NOMO-1 treated with DMSO at 0.1 percent for 48 hours (cell line): ENCODE measurements at regions not wholly inside any gene's neighbourhood (a gene's known extent, or its start where the extent isn't known, plus 50 kb on each side); places are given as distances from the start of the nearest gene placed in this dataset.
"Not testable (repeated sequence)": the region's sequence is repeated elsewhere in the genome, so short reads cannot be mapped to it uniquely, and the experiment has no call there.

ENCODE experiments used
- DNase-seq: peaks from one replicate; lab custom pipeline; 2025; ENCODE audit not compliant: unreplicated experiment; lab: John Stamatoyannopoulos, UW

GRCh38 chr13:104567114-104567513, 1500.9 kb upstream of the SLC10A2 start:
- DNase-seq, result no peak

DNA sequence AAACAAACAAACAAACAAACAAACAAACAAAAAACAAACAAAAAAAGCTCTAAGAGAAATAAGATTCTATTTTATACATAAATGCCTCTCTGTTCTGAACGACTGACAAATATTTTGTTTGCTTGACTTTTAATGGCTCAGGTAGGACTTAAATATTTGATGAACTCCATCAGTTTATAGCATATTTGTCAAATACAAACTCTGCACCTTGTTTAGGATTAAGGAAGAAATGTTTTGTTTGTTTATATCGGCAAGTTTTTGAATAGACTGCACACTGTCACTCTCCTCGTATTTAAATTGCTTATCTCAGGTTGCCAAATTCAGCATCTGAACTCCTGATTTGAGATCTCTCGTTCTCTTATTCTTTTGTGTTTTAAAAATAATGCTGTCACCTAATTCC, 1499.7 kb upstream of the SLC10A2 start:
- DNase-seq, result no peak

- DNase-seq, result no peak
Observed at GRCh38 chr13:104553896-104554295, 1487.7 kb upstream of the SLC10A2 start.

DNA sequence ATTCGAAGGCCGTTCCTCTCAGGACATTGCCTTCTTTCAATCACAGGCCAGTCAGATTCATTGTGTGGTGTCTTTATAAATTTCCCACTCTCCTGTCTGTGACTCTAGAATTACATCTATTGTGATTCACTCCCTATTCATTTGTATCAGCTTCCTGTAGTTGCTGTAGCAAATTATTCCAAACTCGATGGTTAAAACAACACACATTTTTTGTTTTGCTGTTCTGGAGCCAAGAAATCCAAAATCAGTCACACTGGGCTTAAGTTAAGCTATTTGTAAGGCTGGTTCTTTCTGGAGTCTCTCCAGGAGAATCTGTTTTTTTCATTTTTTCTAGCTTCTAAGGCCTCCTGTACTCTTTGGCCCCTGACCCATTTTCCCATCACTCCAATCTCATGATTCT, 1487.0 kb upstream of the SLC10A2 start:
- no peak for DNase-seq

DNA sequence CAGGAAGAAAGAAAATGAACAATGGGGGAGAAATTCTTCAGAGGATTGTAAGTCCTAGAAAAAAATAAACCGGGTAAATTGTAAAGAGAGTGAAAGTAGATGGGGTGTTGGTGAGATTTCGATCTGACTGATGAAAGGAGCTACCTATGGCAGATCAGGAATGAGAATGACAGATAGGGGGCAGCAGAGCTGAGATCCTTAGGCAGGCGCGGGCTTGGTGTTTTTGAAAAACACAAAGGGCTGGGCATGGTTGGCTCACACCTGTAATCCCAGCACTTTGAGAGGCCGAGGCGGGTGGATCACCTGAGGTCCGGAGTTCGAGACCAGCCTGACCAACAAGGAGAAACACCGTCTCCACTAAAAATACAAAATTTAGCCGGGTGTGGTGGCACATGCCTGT, 1468.6 kb upstream of the SLC10A2 start:
- no peak for DNase-seq

DNA sequence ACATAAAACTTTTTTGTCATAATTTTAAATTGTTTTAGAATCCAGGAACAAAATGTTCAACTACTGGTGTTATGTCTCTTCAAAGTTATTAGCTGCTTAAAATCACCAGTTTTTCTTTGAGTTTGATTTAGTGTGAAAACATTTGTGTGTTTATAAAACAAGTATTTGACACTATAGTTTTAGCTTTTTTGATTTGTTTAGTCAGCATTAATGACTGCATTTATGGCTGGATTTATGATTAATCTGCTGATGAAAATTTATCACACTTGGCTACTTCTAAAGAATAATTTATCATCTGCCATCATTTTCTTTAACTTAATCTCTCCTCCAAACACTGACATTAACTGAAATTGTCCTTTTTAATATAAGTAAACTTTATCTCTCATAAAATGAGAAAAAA, 1465.9 kb upstream of the SLC10A2 start:
- DNase-seq, result no peak

DNA sequence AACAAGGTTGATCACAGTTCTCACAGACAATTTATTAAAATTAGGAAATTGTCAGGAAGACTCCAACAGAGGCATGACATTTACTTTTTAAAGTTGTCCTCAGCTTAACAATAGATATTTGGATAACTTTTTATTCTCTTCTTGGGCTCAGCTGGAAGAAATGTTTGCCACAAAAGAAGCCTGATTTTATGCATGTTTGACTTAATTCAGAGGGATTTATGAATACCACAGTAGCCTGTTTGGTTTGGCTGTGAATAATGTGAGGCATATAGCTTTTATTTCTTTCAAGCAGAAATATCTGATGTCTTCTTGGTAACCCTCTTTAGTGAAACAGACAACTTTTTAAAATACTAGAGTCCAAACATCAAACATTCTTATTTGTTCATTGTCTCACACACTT, 1464.5 kb upstream of the SLC10A2 start:
- no peak for DNase-seq

- DNase-seq, result no peak
Observed at GRCh38 chr13:104526561-104526960, 1460.3 kb upstream of the SLC10A2 start.

GRCh38 chr13:104525467-104525866, 1459.2 kb upstream of the SLC10A2 start:
- no peak for DNase-seq

- DNase-seq, result no peak
Observed at GRCh38 chr13:104522235-104523072, 1456.2 kb upstream of the SLC10A2 start.

- no peak for DNase-seq
Observed at GRCh38 chr13:104510422-104510821, 1444.2 kb upstream of the SLC10A2 start.

DNA sequence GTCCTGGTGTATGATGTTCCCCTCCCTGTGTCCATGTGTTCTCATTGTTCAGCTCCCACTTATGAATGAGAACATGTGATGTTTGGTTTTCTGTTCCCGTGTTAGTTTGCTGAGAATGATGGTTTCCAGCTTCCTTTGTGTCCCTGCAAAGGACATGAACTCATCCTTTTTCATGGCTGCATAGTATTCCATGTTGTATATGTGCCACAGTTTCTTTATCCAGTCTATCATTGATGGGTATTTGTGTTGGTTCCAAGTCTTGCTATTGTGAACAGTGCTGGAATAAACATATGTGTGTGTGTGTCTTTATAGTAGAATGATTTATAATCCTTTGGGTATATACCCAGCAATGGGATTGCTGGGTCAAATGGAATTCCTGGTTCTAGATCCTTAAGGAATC, 1427.3 kb upstream of the SLC10A2 start:
- not testable (repeated sequence) for DNase-seq

GRCh38 chr13:104491916-104492315, 1425.7 kb upstream of the SLC10A2 start:
- no peak for DNase-seq

DNA sequence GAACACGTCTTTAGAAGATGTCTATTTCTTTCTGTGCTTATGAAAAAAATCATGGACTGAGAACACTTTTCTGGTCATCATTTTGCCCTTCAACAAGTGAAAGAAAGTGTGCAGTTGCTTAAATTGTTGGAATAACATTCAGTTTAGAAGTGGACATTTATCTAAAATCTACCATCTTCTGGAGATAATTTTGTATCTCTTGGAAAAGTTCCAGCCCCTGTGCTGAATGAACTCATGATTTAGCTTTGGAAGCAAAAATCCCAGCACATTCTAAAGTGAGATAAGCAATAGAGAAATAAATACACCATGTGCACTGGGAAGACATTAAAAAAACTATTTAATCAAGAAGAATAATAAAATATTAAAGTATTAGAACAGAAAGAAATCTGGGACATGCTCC, 1420.8 kb upstream of the SLC10A2 start:
- DNase-seq, result no peak

- DNase-seq, result no peak
Observed at GRCh38 chr13:104485571-104485970, 1419.4 kb upstream of the SLC10A2 start.

- DNase-seq, result no peak
Observed at GRCh38 chr13:104483631-104484030, 1417.4 kb upstream of the SLC10A2 start.

DNA sequence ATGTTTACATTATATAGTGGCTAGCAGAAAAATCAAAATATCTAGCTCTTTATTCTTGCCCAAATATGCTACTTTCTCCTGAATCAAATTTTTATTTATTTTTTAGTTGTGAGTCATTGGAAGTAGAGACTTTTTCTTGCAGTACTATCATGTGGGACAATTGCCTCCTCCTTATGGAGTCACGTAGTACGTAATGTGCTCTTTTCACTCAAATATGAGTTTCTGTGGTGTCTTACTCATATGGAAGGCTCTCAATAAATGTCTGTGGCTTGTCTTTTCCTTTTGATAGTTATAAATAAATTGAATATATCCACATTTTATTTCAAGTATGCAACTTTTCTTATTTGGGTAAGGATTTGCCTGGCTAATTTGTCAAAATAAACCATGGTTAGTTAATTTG, 1411.0 kb upstream of the SLC10A2 start:
- no peak for DNase-seq

DNA sequence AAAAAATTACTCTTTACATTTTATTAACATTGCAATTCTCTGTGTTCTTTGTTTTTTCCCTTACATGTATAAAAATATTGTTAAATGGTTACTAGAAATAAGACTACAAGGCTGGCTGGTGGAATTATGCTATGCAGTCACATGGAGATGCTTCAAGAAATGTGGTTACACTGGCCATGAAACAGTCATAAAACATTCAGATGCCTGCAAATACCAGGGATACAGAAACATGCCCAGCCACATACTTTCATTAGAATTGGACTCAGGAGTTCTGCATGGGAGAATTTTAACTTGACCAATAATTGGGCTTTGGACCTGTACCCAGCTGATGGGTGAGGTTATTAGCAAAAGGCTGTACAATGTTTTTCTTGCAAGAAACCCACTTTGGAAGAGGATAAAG, 1407.7 kb upstream of the SLC10A2 start:
- DNase-seq, result no peak

DNA sequence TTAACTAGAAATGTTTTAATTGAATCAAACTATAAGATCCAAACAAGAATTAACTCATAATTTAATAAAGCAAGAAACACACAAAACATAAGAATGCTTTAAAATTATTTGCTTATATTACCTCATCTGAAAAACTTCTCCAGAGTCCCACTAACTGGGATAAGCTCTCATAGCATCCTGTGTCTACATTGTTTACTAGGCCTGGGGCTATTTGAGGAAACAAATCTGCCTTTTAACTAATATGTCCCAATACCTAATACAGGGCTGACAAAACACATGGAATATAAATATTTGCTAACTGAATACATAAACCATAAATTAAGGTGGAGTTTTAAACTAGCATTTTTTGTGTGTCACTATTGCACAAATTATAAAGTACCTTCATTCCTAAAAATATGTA, 1399.8 kb upstream of the SLC10A2 start:
- no peak for DNase-seq

GRCh38 chr13:104461049-104461448, 1394.8 kb upstream of the SLC10A2 start:
- no peak for DNase-seq

DNA sequence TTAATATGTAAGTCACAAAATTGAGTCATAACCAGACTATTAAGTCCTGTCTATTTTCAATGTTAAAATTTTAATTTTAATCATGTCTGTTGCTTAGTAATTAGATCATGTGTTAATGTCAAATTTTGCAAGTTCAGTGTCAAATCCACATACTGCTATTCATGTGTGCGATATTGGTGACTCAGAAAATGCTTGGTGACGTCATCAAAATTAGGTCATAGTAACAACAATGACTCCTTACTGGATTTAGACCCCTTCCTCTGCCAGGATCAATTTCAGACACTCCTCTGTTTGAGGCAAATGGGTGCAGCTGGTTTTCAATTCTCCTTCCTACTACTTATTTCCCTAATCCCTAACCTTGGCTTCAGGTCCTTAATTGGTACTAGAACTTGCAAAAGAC, 1394.3 kb upstream of the SLC10A2 start:
- DNase-seq, result no peak

GRCh38 chr13:104450006-104450405, 1383.8 kb upstream of the SLC10A2 start:
- no peak for DNase-seq

DNA sequence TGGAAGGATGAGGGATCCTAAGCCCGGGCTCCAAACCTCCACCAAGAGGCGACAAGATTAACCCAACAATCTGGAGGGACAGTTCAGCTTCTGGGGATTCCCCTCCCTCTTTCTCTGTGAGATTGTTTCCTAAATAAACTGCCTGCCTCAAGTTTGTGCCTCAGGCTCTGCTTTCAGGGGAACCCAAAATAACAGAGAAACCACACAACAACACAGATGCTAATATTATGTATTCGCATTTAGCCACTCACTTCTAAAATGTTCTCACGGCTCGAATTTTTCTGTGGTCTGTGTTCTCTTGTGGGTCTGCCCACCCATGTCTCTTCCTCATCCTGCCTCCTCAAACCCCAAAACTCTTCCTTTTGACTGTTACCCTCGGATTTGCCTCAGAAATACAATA, 1381.1 kb upstream of the SLC10A2 start:
- DNase-seq, result no peak
